Astrocyte of the cerebellum (primary cell): ENCODE measurements at regions not wholly inside any gene's neighbourhood (a gene's known extent, or its start where the extent isn't known, plus 50 kb on each side); places are given as distances from the start of the nearest gene placed in this dataset.
A peak's percentile ranks its signal among the peaks of the same experiment; 100 is the strongest.

Experiments used
- DNase-seq: peaks from one replicate; pipeline ENCODE4 v3.0.0-alpha.2; 2011; ENCODE audit warnings: low read depth
- H3K4me3 ChIP-seq: 2 replicates; pipeline ENCODE4 v1.5.1; 2011; ENCODE audit warnings: mild to moderate bottlenecking, low read depth, low read length, moderate library complexity
- CTCF ChIP-seq: IDR thresholded peaks from 2 replicates; pipeline ENCODE4 v1.5.1; 2012; ENCODE audit warnings: low read length, low read depth, moderate library complexity, mild to moderate bottlenecking; ENCODE audit errors: missing control alignments
- in situ Hi-C: cut with HindIII; loops from 2 replicates; pipeline ENCODE4 v1.10.0; 2017; ENCODE audit warnings: low sequenced_read_pairs

- TF ChIP-seq CTCF = no peak
- in situ Hi-C loops = no loop called here
- no peak for DNase-seq
- H3K4me3 ChIP-seq = no peak overlapping the region
These were observed 907.2 kb upstream of the CDH2 start for GRCh38 chr18:29084120-29084519.

- peak; percentile 46 for DNase-seq
- TF ChIP-seq CTCF = no peak
- no peak overlapping the region for H3K4me3 ChIP-seq
- in situ Hi-C loops = no loop called here
These were observed 906.6 kb upstream of the CDH2 start for GRCh38 chr18:29083545-29083944.

- TF ChIP-seq CTCF = no peak
- no peak for DNase-seq
- no peak overlapping the region for H3K4me3 ChIP-seq
- in situ Hi-C loops = no loop called here
These were observed 904.0 kb upstream of the CDH2 start for GRCh38 chr18:29080946-29081345.

GRCh38 chr18:29078273-29078672 is 901.3 kb upstream of the CDH2 start:
- no peak overlapping the region for H3K4me3 ChIP-seq
- TF ChIP-seq CTCF = no peak
- DNase-seq = no peak
- in situ Hi-C loops = no loop called here

- no peak for DNase-seq
- no peak overlapping the region for H3K4me3 ChIP-seq
- in situ Hi-C loops = no loop called here
- TF ChIP-seq CTCF = no peak
These were observed 900.4 kb upstream of the CDH2 start for GRCh38 chr18:29077344-29077743.

- in situ Hi-C loops = no loop called here
These were observed 899.7 kb upstream of the CDH2 start for GRCh38 chr18:29076645-29077044.

More at GRCh38 chr18:29076645-29077044, 899.7 kb upstream of the CDH2 start:
- no peak for DNase-seq
- no peak for TF ChIP-seq CTCF
- no peak overlapping the region for H3K4me3 ChIP-seq
